Loucy (cell line): ENCODE measurements at regions not wholly inside any gene's neighbourhood (a gene's known extent, or its start where the extent isn't known, plus 50 kb on each side); places are given as distances from the start of the nearest gene placed in this dataset.

Experiments used
- CTCF ChIP-seq: fragments of 200-600 bp; sonication (generic); conservative IDR thresholded peaks from 2 replicates; pipeline ENCODE4 v1.5.1; 2014; ENCODE audit warnings: mild to moderate bottlenecking, antibody characterized with exemption, low read length
- EZH2phosphoT487 ChIP-seq: fragments of 200-600 bp; IDR thresholded peaks from 2 replicates; pipeline ENCODE4 v1.6.1; 2018; ENCODE audit warnings: antibody characterized with exemption, mild to moderate bottlenecking, moderate library complexity, borderline replicate concordance

GRCh38 chr1:171427852-171428471 is 57.4 kb upstream of the PRRC2C start:
- TF ChIP-seq CTCF: no peak
- no peak for TF ChIP-seq EZH2phosphoT487
